ENCODE measurements at regions not wholly inside any gene's neighbourhood (a gene's known extent, or its start where the extent isn't known, plus 50 kb on each side); places are given as distances from the start of the nearest gene placed in this dataset.
"Not testable (repeated sequence)": the region's sequence is repeated elsewhere in the genome, so short reads cannot be mapped to it uniquely, and the experiment has no call there.

DNA sequence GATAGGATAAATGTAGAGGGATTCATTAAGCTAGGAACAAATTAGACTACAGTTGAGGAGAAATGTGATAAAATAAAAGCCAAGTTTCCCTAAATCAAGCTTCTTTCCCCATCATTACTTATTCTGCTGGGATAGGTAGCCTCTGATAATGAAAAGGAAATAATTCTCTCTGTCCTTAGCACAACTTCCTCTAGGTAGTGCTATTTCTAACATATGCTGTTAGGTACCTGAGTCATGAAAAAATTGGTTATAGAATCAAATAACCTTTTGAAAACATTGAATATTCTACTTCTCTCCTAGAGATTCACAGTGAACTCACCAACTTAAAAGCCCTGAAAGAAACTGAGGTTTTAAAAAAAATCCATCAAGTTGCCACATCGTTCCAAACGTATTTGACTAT lies 1793.1 kb downstream of the EFNA5 start:
- ChIA-PET POLR2A (no interaction called here), CTCF (no interaction called here)
- DNase-seq (ENCODE audit: extremely low spot score) = no peak
- TF ChIP-seq SUZ12 (IDR thresholded peaks at IDR 0.05) (no peak), L3MBTL2 (conservative IDR thresholded peaks at IDR 0.05) (no peak), ARNT (IDR thresholded peaks at IDR 0.05) (no peak), NFRKB (IDR thresholded peaks at IDR 0.05) (no peak)
- TF ChIP-seq, protein P1, sequence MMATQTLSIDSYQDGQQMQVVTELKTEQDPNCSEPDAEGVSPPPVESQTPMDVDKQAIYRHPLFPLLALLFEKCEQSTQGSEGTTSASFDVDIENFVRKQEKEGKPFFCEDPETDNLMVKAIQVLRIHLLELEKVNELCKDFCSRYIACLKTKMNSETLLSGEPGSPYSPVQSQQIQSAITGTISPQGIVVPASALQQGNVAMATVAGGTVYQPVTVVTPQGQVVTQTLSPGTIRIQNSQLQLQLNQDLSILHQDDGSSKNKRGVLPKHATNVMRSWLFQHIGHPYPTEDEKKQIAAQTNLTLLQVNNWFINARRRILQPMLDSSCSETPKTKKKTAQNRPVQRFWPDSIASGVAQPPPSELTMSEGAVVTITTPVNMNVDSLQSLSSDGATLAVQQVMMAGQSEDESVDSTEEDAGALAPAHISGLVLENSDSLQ (IDR thresholded peaks at IDR 0.05) = no peak

DNA sequence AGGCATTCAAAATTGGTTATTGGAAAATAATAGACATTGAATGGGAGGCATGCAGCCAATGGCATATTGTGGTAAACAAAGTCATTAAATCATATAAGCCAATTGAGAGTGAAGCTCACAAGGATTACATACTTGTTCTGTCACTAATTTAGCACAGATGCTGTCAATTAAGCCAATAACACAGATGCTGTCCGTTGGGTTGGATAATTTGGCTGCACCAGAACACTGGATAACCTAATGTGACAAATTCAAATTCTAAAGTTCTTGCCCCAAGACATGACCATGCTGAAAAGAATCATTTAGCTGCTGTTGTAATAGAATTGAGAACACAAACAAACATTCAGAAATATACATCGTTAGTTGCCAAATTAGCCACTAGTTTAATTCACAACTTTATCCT lies 1796.4 kb downstream of the EFNA5 start:
- POLR2A ChIA-PET = no interaction called here
- DNase-seq (ENCODE audit: extremely low spot score) = no peak
- no peak for TF ChIP-seq LEF1 (IDR thresholded peaks at IDR 0.05; ENCODE audit: borderline replicate concordance)
- no peak for TF ChIP-seq SP1 (IDR thresholded peaks at IDR 0.05)
- TF ChIP-seq ELF4 (IDR thresholded peaks at IDR 0.05) = no peak
- TF ChIP-seq ARNT (IDR thresholded peaks at IDR 0.05) = no peak
- no peak for TF ChIP-seq NFRKB (IDR thresholded peaks at IDR 0.05)
- TF ChIP-seq L3MBTL2 (conservative IDR thresholded peaks at IDR 0.05) = no peak
- TF ChIP-seq TARDBP (IDR thresholded peaks at IDR 0.05) = no peak
- TF ChIP-seq CTBP1 (IDR thresholded peaks at IDR 0.05; ENCODE audit: borderline replicate concordance) = no peak
- TF ChIP-seq BHLHE40 (IDR thresholded peaks at IDR 0.05; ENCODE audit: borderline replicate concordance) = no peak
- no peak for TF ChIP-seq FOXM1 (IDR thresholded peaks at IDR 0.05; ENCODE audit: borderline replicate concordance)
- no peak for TF ChIP-seq SUZ12 (IDR thresholded peaks at IDR 0.05)
- TF ChIP-seq HDGF (IDR thresholded peaks at IDR 0.05; ENCODE audit: borderline replicate concordance) = no peak
- no peak for TF ChIP-seq FOXA1 (IDR thresholded peaks at IDR 0.05)
- CTCF ChIA-PET = no interaction called here

DNA sequence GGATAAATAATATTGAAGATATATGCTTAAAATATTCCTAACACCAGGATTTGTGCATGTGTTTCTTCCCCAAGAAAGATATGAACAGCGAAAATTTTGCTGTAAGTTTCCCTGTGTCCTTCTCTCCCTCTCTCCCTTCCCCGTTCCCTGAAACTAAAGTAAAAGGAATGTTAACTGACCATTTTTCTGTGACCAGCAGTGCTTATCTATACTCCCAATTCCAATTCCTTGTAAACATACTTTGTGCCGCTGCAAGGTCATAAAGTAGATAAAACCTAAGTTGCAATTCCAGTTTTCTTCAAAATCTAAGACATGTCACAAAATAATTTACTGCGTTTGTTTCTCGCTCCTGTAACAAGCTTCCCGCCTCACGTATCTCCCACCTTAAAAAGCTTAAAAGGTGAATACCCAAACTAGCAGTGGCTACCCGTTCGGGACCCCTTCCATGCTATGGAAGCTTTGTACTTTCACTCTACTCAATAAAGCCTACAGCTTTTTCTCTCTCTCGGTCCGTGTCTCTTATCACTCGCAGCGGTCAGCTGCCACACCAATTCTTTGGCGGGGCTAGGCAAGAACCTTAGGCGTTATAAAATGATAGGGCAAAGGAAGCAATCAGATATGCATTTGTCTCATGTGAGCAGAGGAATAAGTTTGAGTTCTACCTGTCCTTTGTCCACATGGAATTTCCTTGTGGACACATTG lies 1798.0 kb downstream of the EFNA5 start:
- no peak for TF ChIP-seq ZNF384 (IDR thresholded peaks at IDR 0.05)
- no peak for TF ChIP-seq SUZ12 (IDR thresholded peaks at IDR 0.05)
- no peak for TF ChIP-seq LEF1 (IDR thresholded peaks at IDR 0.05; ENCODE audit: borderline replicate concordance)
- no peak for TF ChIP-seq CTBP1 (IDR thresholded peaks at IDR 0.05; ENCODE audit: borderline replicate concordance)
- no peak for TF ChIP-seq L3MBTL2 (conservative IDR thresholded peaks at IDR 0.05)
- TF ChIP-seq ARNT (IDR thresholded peaks at IDR 0.05) = no peak
- TF ChIP-seq FOXK2 (IDR thresholded peaks at IDR 0.05) = no peak
- no peak for TF ChIP-seq HDGF (IDR thresholded peaks at IDR 0.05; ENCODE audit: borderline replicate concordance)
- TF ChIP-seq NFRKB (IDR thresholded peaks at IDR 0.05) = no peak
- no peak for TF ChIP-seq FOXA1 (IDR thresholded peaks at IDR 0.05)
- TF ChIP-seq FOXM1 (IDR thresholded peaks at IDR 0.05; ENCODE audit: borderline replicate concordance) = no peak
- no peak for TF ChIP-seq SP1 (IDR thresholded peaks at IDR 0.05)
- DNase-seq (ENCODE audit: extremely low spot score) = no peak
- CTCF ChIA-PET = interaction anchor here (0.6 kb wide), 1 partner anchor 885 kb away, joined by 4 read pairs; no protein-coding TSS in a partner anchor
- POLR2A ChIA-PET = no interaction called here

DNA sequence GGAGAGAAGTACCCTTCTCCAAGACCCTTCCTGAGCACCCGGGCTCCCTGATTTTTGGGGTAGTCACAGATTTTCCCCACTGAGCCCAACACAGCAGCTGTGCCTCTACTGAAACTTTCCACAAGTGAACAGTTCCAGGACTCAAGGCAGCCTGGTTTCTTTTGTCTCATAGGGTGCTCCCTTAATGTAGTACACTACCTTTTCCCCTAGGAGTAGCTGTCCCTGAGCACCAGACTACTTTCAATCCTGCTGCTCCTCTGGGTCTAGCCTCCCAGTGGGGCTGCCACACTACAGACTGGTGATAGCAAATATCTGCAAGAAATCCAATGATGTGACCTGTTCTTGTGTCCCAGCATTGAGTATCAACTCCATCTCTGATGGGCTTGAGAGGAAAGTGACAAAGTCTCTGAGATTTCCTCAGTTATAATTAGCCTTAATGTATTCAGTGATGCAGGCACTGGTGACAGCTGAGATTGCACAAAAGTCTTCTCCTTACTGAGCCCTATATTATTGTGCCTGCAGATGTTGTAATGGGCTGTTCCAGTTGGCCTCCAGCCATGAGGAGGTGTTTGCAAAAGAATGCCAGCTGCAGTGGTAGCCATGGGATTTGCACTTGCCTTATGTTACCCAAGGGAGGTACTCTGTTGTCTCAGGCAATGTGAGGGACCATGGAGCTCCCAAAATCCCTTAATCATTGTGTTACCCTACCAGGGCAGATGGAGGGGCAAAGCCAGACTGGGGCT lies 1802.5 kb downstream of the EFNA5 start:
- TF ChIP-seq, protein P1 (IDR thresholded peaks at IDR 0.05) = no peak
- TF ChIP-seq ELF4 (IDR thresholded peaks at IDR 0.05) (no peak), ARNT (IDR thresholded peaks at IDR 0.05) (no peak), FOXM1 (IDR thresholded peaks at IDR 0.05; ENCODE audit: borderline replicate concordance) (no peak), LEF1 (IDR thresholded peaks at IDR 0.05; ENCODE audit: borderline replicate concordance) (no peak), CTBP1 (IDR thresholded peaks at IDR 0.05; ENCODE audit: borderline replicate concordance) (no peak), TARDBP (IDR thresholded peaks at IDR 0.05) (no peak)
- ChIA-PET POLR2A (no interaction called here), CTCF (no interaction called here)
- no peak for DNase-seq (ENCODE audit: extremely low spot score)

DNA sequence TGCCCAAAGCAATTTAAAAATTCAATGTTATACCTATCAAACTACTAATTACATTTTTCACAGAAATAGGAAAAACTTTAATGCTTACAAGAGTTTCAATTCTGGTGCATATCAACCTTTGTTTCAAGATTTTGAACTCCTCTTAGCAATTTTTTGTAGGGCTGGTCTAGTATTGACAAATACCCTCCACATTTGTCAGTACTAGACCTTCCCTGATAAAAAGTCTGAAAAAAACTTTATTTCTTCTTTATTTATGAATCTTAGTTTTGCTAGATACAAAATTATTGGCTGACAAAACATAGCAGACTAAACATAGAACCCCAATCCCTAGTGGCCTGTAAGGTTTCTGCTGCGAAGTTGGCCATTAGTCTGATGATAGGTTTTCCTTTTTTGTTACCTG lies 1804.9 kb downstream of the EFNA5 start:
- DNase-seq (ENCODE audit: extremely low spot score) = no peak
- ChIA-PET POLR2A (no interaction called here), CTCF (no interaction called here)
- TF ChIP-seq L3MBTL2 (conservative IDR thresholded peaks at IDR 0.05) (no peak), SP1 (IDR thresholded peaks at IDR 0.05) (no peak), ELF4 (IDR thresholded peaks at IDR 0.05) (no peak), ARNT (IDR thresholded peaks at IDR 0.05) (no peak), TARDBP (IDR thresholded peaks at IDR 0.05) (no peak), SUZ12 (IDR thresholded peaks at IDR 0.05) (no peak), HDGF (IDR thresholded peaks at IDR 0.05; ENCODE audit: borderline replicate concordance) (no peak), FOXA1 (IDR thresholded peaks at IDR 0.05) (no peak), LEF1 (IDR thresholded peaks at IDR 0.05; ENCODE audit: borderline replicate concordance) (no peak), NFRKB (IDR thresholded peaks at IDR 0.05) (no peak), CTBP1 (IDR thresholded peaks at IDR 0.05; ENCODE audit: borderline replicate concordance) (no peak), ZNF384 (IDR thresholded peaks at IDR 0.05) (no peak), FOXM1 (IDR thresholded peaks at IDR 0.05; ENCODE audit: borderline replicate concordance) (no peak), FOXK2 (IDR thresholded peaks at IDR 0.05) (no peak), BHLHE40 (IDR thresholded peaks at IDR 0.05; ENCODE audit: borderline replicate concordance) (no peak)
- TF ChIP-seq, protein P1 (IDR thresholded peaks at IDR 0.05) = no peak

DNA sequence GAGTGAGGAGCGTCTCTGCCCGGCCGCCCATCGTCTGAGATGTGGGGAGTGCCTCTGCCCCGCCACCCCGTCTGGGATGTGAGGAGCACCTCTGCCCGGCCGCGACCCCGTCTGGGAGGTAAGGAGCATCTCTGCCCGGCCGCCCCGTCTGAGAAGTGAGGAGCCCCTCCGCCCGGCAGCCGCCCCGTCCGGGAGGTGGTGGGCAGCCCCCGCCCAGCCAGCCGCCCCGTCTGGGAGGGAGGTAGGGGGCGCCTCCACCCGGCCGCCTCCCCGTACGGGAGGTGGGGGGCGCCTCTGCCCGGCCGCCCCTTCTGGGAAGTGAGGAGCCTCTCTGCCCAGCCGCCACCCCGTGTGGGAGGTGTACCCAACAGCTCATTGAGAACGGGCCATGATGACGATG lies 1811.4 kb downstream of the EFNA5 start:
- DNase-seq (ENCODE audit: extremely low spot score); CTCF ChIA-PET; POLR2A ChIA-PET: not testable (repeated sequence)

Measured in HEK293T (cell line).